SU-DHL-6 (cell line): ENCODE measurements at regions not wholly inside any gene's neighbourhood (a gene's known extent, or its start where the extent isn't known, plus 50 kb on each side); places are given as distances from the start of the nearest gene placed in this dataset.

Source experiments
- H2AFZ ChIP-seq: fragments of 200-600 bp; sonication (generic); 2 replicates; pipeline ENCODE4 v1.6.1; 2014; ENCODE audit warnings: low read depth, mild to moderate bottlenecking, moderate library complexity, mixed read lengths, antibody characterized with exemption, low read length; ENCODE audit not compliant: severe bottlenecking
- H3F3A ChIP-seq: fragments of 200-600 bp; shearing (Covaris generic); 2 replicates; pipeline ENCODE4 v1.6.0; 2016; ENCODE audit warnings: antibody characterized with exemption, mild to moderate bottlenecking; ENCODE audit not compliant: insufficient read depth
- H3K27ac ChIP-seq: fragments of 200-600 bp; sonication (generic); 2 replicates; pipeline ENCODE4 v1.5.1; 2016; ENCODE audit warnings: low read depth, mild to moderate bottlenecking, low read length, moderate library complexity, mixed read lengths
- H3K27me3 ChIP-seq: fragments of 200-600 bp; sonication (generic), shearing (Covaris generic); 2 replicates; pipeline ENCODE4 v1.6.0; 2014; ENCODE audit warnings: mild to moderate bottlenecking, low read length
- H3K36me3 ChIP-seq: fragments of 200-600 bp; sonication (generic); 2 replicates; pipeline ENCODE4 v1.6.1; 2014; ENCODE audit warnings: mild to moderate bottlenecking, low read length, mixed read lengths
- H3K4me2 ChIP-seq: fragments of 300-600, 200-600 bp; shearing (Covaris generic), sonication (generic); 2 replicates; pipeline ENCODE4 v1.6.0; 2014; ENCODE audit warnings: low read length, low read depth, mild to moderate bottlenecking; ENCODE audit not compliant: poor library complexity, severe bottlenecking
- H3K4me3 ChIP-seq: fragments of 200-600 bp; sonication (generic); 2 replicates; pipeline ENCODE4 v1.5.1; 2014; ENCODE audit warnings: antibody characterized with exemption, low read length, mild to moderate bottlenecking, mixed read lengths; ENCODE audit not compliant: insufficient read depth, poor library complexity, severe bottlenecking
- H3K79me2 ChIP-seq: fragments of 200-600 bp; sonication (generic); 2 replicates; pipeline ENCODE4 v1.6.1; 2014; ENCODE audit warnings: mild to moderate bottlenecking, low read length, moderate library complexity; ENCODE audit not compliant: insufficient read depth
- H3K9ac ChIP-seq: fragments of 200-600 bp; sonication (generic); 2 replicates; pipeline ENCODE4 v1.7.0; 2014; ENCODE audit warnings: mild to moderate bottlenecking, low read length
- H3K9me2 ChIP-seq: fragments of 200-600 bp; sonication (generic); replicated peaks from 2 replicates; pipeline ENCODE4 v1.6.1; 2014; ENCODE audit warnings: low read length; ENCODE audit not compliant: insufficient read depth
- H3K9me3 ChIP-seq: fragments of 200-600 bp; sonication (generic); 2 replicates; pipeline ENCODE4 v1.6.1; 2014; ENCODE audit warnings: low read length, mixed read lengths; ENCODE audit not compliant: insufficient read depth
- H4K20me1 ChIP-seq: fragments of 200-600 bp; sonication (generic); 2 replicates; pipeline ENCODE4 v1.6.1; 2014; ENCODE audit warnings: low read depth, mild to moderate bottlenecking, antibody characterized with exemption, low read length, moderate library complexity, mixed read lengths
- EZH2phosphoT487 ChIP-seq: fragments of 200-600 bp; sonication (generic), shearing (Covaris generic); conservative IDR thresholded peaks from 2 replicates; pipeline ENCODE4 v1.6.1; 2018; ENCODE audit warnings: mild to moderate bottlenecking, antibody characterized with exemption, low read length, moderate library complexity, mixed read lengths
- TF ChIP-seq, protein P1 (sequence below): fragments of 200-600 bp; sonication (generic); IDR thresholded peaks from one replicate; pipeline ENCODE4 v1.5.1; 2017; ENCODE audit warnings: antibody characterized with exemption, mild to moderate bottlenecking, low read length, moderate library complexity; ENCODE audit not compliant: insufficient read depth, poor library complexity, severe bottlenecking

DNA sequence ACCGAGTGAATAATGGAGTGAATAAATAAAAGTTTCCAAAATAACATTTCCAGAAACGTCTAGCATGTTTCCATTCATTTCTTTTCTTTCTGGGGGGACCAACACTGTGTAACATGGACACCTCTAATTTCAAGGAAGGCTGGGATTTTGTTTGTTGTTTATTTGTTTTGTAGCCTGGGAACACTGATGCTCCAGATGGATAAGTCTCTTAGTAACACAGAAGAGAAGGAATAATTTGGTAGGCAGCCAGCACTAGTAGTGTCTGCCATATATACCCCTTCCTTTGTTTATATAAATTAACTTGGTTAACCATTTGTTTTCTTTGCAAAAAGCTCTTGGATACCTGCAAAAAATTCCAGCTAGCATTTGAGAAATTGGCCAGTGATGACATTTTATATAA lies 411.4 kb upstream of the DEPDC1 start:
- H3K9me2 ChIP-seq: no peaks in the 10 kb centered on the region
- H3K27ac ChIP-seq: no peak overlapping the region
- H3K9ac ChIP-seq: no peak overlapping the region
- H3K79me2 ChIP-seq: no peaks in the 10 kb centered on the region
- H4K20me1 ChIP-seq: no peaks in the 10 kb centered on the region
- no peak overlapping the region for H2AFZ ChIP-seq
- no peaks in the 10 kb centered on the region for H3K27me3 ChIP-seq
- TF ChIP-seq EZH2phosphoT487: no peak
- TF ChIP-seq, protein P1, sequence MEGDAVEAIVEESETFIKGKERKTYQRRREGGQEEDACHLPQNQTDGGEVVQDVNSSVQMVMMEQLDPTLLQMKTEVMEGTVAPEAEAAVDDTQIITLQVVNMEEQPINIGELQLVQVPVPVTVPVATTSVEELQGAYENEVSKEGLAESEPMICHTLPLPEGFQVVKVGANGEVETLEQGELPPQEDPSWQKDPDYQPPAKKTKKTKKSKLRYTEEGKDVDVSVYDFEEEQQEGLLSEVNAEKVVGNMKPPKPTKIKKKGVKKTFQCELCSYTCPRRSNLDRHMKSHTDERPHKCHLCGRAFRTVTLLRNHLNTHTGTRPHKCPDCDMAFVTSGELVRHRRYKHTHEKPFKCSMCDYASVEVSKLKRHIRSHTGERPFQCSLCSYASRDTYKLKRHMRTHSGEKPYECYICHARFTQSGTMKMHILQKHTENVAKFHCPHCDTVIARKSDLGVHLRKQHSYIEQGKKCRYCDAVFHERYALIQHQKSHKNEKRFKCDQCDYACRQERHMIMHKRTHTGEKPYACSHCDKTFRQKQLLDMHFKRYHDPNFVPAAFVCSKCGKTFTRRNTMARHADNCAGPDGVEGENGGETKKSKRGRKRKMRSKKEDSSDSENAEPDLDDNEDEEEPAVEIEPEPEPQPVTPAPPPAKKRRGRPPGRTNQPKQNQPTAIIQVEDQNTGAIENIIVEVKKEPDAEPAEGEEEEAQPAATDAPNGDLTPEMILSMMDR: no peak
- H3K4me3 ChIP-seq: no peak overlapping the region
- H3K9me3 ChIP-seq: no peaks in the 10 kb centered on the region
- H3K4me2 ChIP-seq: no peak overlapping the region
- H3K36me3 ChIP-seq: no peaks in the 10 kb centered on the region
- no peaks in the 10 kb centered on the region for H3F3A ChIP-seq

DNA sequence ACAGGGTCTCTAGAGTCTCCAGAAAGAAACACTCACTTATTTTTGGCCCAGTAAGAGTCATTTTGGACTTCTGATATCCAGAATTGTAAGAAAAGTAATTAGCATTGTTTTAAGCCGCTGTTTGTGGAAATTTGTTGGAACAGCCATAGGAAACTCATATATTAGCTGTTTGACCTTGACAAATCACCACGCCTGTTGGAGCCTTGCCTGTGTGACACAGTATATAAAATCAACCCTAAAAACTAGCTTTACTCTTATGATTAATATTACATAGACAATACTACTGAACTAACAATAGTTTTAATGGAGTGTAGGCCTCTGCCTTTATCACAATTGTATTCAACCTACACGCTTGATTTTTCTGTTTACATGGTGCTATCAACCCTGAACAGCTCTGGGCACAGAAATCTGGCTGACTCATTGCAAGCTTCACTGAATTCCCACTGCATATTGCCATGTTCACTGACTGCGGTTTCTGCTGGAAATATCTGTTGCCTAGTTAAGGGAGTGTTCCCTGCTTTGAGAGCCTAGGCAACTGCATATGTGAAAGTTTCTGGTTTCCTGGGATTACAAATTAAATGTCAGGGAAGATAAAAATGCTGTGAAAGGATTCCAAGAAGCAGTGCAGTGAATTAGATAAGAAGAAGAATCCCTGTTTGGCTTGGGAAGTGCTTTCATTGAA lies 419.5 kb upstream of the DEPDC1 start:
- H3K27me3 ChIP-seq: no peaks in the 10 kb centered on the region
- no peaks in the 10 kb centered on the region for H3K79me2 ChIP-seq
- H3K9ac ChIP-seq: no peak overlapping the region
- no peak overlapping the region for H3K27ac ChIP-seq
- no peaks in the 10 kb centered on the region for H3K36me3 ChIP-seq
- H3K9me2 ChIP-seq: no peaks in the 10 kb centered on the region
- no peak for TF ChIP-seq EZH2phosphoT487
- TF ChIP-seq, protein P1: no peak
- H4K20me1 ChIP-seq: no peaks in the 10 kb centered on the region
- H3K9me3 ChIP-seq: no peaks in the 10 kb centered on the region
- no peak overlapping the region for H3K4me2 ChIP-seq
- no peaks in the 10 kb centered on the region for H3F3A ChIP-seq
- H3K4me3 ChIP-seq: no peak overlapping the region
- H2AFZ ChIP-seq: no peak overlapping the region

- H3F3A ChIP-seq: no peaks in the 10 kb centered on the region
- no peak overlapping the region for H3K27ac ChIP-seq
- no peak overlapping the region for H3K9ac ChIP-seq
- H3K27me3 ChIP-seq: no peaks in the 10 kb centered on the region
- no peaks in the 10 kb centered on the region for H3K9me3 ChIP-seq
- no peaks in the 10 kb centered on the region for H3K79me2 ChIP-seq
- no peaks in the 10 kb centered on the region for H3K9me2 ChIP-seq
- no peaks in the 10 kb centered on the region for H3K36me3 ChIP-seq
- no peak overlapping the region for H3K4me3 ChIP-seq
- H4K20me1 ChIP-seq: no peaks in the 10 kb centered on the region
- no peak overlapping the region for H3K4me2 ChIP-seq
- no peak overlapping the region for H2AFZ ChIP-seq
- TF ChIP-seq EZH2phosphoT487: no peak
- TF ChIP-seq, protein P1: no peak
Observed at GRCh38 chr1:68917456-68917855, 420.6 kb upstream of the DEPDC1 start.
